M059J (cell line): ENCODE measurements at regions not wholly inside any gene's neighbourhood (a gene's known extent, or its start where the extent isn't known, plus 50 kb on each side); places are given as distances from the start of the nearest gene placed in this dataset.

ENCODE experiments used
- DNase-seq: peaks from one replicate; pipeline ENCODE4 v3.0.0-alpha.2; 2012; ENCODE audit warnings: low read depth

DNA sequence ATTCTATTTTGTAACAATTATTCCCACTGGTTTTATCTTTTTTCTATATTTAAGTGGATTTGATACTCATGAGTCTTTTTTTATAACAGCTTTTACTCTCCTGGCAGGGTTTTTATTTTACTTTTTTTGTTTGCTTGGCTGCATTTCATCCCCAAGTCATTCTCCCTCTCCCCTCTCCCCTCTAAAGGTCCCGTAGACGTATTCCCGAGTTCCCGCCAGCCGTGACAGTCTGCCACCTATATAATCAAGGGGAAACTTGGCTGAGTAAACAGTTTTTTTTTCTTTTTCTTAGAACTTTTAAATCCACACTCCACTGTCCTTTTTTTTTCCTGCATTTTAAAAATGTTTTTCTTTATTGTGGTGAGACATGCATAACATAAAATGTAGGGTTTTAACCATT is 433.1 kb upstream of the HS6ST1 start:
- DNase-seq, result no peak

- no peak for DNase-seq
Measured at GRCh38 chr2:128752691-128753263, 434.1 kb upstream of the HS6ST1 start.

DNA sequence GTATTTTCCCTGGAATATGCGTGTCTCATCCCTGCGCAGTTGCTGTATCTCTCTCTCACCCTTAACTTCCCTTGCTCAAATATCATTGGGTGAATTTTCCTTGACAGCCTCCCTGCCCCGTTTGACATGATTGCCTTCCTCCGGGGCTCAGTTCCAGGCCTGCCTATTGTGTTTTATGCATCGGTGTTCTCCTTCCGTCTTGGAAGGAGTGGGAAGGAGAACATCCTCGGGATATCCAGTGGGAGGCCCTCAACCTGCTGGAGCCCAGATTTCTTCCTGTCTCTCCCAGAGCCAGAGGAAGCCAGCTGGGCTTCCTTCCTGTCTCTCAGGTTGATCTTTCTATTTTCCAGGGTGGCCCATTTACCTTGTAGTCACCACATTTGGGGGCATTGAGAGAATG is 434.7 kb upstream of the HS6ST1 start:
- no peak for DNase-seq

DNA sequence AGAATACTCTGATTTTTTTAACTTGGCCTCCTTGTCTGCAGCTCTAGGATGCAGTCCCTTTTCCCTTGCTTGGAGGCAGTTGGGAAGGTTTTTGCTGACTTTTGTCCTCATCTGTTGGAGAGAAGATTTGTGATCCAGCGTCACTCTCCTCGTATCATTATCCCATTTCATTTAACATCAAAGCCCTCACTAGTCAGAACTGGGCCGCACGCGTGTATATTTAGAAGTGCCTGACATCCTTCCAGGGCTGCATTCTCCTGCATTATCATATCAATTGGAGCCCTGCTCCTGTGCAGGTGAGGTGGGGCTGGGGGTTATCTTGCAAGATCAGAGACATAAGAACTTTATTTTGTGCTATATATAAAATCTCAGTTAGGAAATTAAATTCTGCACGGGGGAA is 435.1 kb upstream of the HS6ST1 start:
- no peak for DNase-seq

- DNase-seq, result no peak
Measured at GRCh38 chr2:128754246-128754724, 435.6 kb upstream of the HS6ST1 start.

- no peak for DNase-seq
Measured at GRCh38 chr2:128755695-128756364, 437.2 kb upstream of the HS6ST1 start.

GRCh38 chr2:128756365-128756717 is 437.7 kb upstream of the HS6ST1 start:
- DNase-seq, result no peak

DNA sequence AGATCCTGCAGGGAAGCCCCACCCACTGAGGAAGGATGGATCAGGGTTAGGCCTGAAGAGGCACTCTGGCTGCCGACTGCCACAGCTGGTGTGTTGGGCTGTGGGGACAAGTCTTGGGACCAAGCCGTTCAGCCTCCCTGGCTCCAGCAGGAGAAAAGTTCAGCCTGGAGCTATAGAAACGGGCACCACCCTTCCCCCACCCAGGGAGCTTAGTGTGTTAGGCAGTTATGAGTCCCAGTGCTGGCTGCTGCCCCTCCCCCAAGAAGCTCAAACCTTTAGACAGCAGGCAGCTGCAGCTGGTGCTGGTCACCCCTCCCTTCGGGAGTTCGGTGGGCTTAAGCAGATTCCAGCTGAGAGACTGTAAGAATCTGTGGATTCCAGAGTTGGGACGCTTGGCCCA is 447.1 kb upstream of the HS6ST1 start:
- DNase-seq, result no peak

DNA sequence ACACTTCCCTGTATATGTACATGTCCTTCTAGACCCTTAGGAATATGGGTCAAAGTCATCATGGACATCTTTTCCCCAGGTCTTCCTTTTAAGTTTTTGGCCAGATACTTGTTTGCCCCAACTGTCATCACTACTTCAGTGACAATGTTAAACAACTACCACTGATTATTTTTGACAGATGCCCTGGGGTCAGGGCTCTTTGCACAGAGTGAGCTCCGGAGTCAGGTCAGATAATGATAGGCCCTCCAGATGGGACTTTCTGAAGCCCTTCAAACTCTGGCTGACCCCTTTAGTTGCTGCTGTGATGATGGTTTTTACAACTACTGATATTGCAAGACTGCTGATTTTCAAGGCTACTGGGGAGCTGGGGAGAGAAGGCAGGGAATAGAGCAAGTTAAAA is 449.4 kb upstream of the HS6ST1 start:
- DNase-seq, result no peak

GRCh38 chr2:128769457-128770142 is 450.9 kb upstream of the HS6ST1 start:
- no peak for DNase-seq

DNA sequence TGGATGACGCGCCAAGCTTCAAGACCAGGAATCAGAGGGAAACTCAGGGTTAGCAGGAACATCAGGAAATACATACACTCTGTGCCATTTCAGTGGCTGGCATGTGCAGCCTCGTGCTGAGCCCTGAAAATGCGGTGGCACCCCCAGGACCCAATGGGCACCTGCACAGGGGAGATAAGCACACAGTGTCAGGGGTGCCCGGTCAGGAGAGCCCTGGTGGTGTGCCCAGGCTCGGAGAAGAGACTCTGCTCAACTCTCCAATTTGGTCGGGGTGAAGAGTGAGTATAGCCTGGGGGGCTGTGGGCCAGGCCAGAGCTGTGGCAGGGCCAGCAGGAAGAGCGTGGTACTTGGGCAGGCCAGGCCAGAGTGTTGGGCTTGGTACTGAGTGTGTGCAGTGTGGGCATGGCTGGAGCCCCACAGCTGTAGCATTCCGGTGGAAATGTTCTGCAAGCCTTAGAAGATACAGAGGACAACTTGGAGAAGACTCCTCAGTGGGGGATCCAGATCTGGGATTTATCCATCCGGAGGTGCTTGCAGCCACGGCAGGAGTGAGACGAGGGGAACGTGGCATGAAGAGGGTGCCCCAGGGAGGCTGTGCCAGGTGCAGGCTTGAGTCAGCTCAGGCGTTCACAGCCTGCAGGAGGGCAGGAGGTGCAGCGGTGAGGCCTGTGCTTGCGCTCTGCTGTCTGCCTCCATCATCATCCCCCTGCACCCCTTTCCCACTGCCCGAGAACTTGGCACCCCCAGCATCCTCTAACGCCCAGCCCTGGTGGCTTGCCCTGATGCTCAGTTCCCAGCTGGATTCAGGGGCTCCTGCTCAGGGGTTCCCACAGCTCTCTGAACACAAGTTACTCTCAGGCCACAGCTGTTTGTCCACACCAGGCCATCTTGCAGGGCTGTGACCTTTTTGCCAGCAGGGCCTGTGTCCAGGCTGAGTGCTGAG is 451.7 kb upstream of the HS6ST1 start:
- DNase-seq, result no peak

- no peak for DNase-seq
Measured at GRCh38 chr2:128771401-128771800, 452.7 kb upstream of the HS6ST1 start.

- no peak for DNase-seq
Measured at GRCh38 chr2:128772671-128773070, 454.0 kb upstream of the HS6ST1 start.

DNA sequence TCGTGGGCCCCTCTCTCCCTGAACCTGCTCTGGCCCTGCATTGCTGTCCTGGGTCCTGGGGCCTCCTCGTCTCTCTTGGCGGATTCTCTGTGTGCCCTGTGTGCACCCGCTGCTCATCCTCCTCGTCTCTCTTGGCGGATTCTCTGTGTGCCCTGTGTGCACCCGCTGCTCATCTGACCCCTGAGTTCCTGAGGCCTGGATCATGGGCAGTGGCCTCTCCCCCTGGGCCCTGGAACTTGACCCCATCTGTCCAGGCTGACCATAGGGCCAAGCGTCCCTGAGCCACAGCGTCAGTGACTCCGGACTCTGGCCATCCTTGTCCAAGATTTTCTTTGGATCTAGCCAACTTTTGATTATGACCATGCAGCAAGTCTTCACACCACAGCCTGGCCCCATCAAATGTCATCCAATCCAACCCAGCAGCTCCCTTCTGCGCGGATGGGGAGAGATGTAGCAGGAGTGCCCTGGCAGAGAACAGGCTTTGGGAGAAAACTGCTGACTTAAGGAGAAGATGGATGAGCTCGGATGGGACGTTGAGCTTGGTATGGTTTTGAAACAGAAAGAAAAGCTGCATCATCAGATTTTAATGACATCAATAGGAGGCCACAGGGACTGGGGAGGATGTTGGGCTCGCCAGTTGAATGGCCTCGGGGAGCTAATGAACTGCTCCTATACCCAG is 455.1 kb upstream of the HS6ST1 start:
- no peak for DNase-seq

DNA sequence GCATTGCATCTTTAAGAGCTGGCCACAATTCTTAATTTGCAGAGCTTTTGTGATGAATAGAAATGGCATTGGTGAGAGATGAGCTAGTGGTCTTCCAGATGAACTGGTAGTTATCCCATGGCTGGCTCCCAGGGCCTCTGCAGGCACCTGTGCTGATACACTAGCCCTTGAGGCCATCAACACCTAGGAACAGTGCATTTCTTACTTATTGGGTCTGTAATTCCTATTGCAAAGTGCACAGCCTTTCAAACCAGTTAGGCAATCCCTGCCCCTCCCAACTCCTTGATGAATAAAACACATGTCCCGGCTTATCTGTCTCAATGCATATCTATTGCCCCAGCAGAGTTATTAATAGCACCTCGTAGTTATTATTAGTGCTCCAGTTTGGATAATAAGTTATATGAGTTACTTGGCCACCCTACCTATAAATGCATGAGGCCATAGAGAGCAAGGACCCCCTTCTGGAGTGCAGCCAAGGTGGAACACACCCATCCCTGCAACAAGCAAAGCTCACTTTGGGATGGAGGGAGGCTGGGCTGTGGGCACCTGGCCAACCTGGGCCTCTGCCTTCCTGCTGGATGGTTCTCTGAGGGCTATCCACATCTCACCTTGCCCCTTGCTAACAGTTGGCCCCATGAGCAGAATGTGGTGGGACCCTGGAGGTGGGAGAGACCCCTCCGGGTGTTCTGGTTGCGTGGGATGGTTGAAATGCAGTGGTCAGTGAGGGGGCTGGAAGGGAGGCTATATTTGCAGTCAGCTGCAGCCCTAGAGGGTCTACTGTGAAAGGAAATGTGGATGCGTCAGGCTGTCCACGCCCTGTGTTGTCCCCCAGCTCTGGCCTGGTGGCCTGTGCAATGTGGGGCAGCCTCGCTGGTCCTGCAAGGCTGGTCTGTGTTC is 455.9 kb upstream of the HS6ST1 start:
- no peak for DNase-seq

DNA sequence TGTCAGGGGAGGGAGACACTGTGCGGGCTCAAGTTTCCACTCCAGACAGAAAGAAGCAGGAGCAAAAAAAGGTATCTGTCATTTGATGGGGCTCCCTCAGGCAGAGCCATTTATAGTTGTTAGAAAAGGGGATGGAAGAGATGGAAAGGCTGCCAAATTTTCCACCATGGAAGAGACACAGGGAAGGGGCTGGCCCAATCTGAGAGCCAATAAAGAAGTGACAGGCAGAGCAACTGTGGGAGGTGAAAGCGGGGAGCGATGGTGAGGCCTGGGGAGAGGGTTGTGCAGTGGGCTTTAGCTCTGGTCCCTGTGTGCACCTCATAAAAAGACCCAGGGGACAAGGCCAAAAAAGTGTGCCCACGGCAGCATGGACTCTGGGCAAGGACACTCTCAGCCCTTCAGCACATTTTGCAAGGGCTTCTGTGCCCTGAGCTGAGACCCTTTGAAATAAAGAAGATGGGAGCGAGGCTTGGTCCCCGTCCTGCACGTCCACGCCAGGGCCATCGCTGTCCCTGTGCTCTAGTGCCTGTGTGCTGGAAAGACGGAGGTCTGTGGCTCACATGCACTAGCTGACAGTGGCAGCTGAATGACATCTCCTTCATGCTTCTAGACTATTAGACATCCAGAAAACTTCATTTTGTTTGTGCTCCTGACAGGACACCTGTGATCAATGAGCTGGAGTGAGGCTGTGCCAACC is 456.7 kb upstream of the HS6ST1 start:
- no peak for DNase-seq

DNA sequence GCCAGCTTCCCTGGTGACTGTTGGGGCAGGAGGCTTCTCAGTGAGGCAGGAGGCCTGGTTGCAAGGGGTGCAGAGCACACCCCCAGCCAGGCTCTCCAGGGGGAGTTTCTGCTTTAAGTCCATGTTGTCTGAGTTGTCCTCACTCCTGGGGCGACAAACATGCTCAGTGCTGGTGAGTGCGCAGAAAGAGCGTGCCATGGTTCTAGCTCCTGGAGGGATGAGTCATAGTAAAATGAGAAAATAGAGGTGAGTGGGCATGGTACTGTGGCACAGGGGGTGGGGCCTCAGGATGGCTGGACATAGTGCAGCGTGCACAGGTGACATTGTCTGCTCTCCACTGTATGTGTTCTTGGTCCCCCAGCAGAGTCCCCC is 457.2 kb upstream of the HS6ST1 start:
- DNase-seq, result no peak

DNA sequence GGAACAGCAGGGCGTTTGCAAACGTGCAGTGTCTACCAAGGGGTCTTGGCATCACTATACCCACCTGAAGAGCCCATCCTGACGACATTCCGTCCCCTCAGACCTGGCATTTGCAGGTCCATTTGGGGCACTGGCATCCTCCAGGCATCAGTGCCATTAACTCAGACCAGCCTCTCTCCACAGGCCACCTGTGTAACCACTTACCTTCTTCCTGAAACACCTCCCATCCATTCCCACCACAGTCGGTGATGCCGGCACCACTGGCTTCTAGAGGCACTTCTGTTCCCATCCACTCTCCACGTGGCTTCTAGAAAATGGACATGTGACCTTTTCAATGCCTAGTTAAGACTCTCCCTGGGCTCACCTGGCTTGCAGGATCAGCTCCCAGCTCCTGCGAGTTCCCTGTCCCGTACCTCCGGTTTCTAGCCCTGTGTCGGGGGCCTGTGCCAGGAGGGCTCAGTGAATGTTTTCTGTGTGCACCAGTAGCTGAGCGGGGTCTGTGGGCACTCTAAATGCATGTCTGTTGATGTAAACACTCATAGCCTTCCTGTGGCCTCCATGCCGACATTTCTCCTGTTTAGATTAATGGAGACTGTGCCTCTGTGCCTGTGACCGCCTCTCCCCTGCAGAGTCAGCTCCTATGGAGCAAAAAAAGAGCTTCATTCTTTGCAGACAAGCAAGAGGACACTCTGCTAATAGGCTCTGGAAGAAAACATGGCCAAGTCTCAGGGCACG is 458.0 kb upstream of the HS6ST1 start:
- DNase-seq, result no peak
